Hepatocyte (in vitro differentiated cells): ENCODE measurements at regions not wholly inside any gene's neighbourhood (a gene's known extent, or its start where the extent isn't known, plus 50 kb on each side); places are given as distances from the start of the nearest gene placed in this dataset.

ENCODE experiments used
- DNase-seq: peaks from one replicate; pipeline ENCODE4 v3.0.0-alpha.2; 2016; ENCODE audit warnings: low spot score
- H2AFZ ChIP-seq: fragments of 200-600 bp; sonication (generic); 2 replicates; pipeline ENCODE4 v1.6.0; 2016; ENCODE audit warnings: antibody characterized with exemption, mild to moderate bottlenecking
- H3K27ac ChIP-seq: fragments of 200-600 bp; sonication (generic); 2 replicates; pipeline ENCODE4 v1.5.1; 2016; ENCODE audit warnings: mild to moderate bottlenecking
- H3K27me3 ChIP-seq: fragments of 200-600 bp; sonication (generic); 2 replicates; pipeline ENCODE4 v1.6.1; 2016
- H3K36me3 ChIP-seq: fragments of 200-600 bp; sonication (generic); replicated peaks from 2 replicates; pipeline ENCODE4 v1.5.1; 2016; ENCODE audit warnings: low read depth; ENCODE audit not compliant: insufficient read depth
- H3K4me1 ChIP-seq: fragments of 200-600 bp; sonication (generic); 2 replicates; pipeline ENCODE4 v1.5.1; 2016; ENCODE audit warnings: mild to moderate bottlenecking, moderate library complexity; ENCODE audit not compliant: insufficient read depth
- H3K4me2 ChIP-seq: fragments of 200-600 bp; sonication (generic); 2 replicates; pipeline ENCODE4 v1.6.0; 2016
- H3K4me3 ChIP-seq: fragments of 200-600 bp; sonication (generic); 2 replicates; pipeline ENCODE4 v1.5.1; 2016; ENCODE audit warnings: mild to moderate bottlenecking
- H3K79me2 ChIP-seq: fragments of 200-600 bp; sonication (generic); 2 replicates; pipeline ENCODE4 v1.6.0; 2017; ENCODE audit warnings: mild to moderate bottlenecking
- H3K9me2 ChIP-seq: fragments of 200-600 bp; sonication (generic); replicated peaks from 2 replicates; pipeline ENCODE4 v1.6.0; 2017; ENCODE audit warnings: mild to moderate bottlenecking; ENCODE audit not compliant: insufficient read depth
- H3K9me3 ChIP-seq: fragments of 200-600 bp; sonication (generic); 2 replicates; pipeline ENCODE4 v1.5.1; 2016; ENCODE audit warnings: low read depth, mild to moderate bottlenecking
- H4K20me1 ChIP-seq: fragments of 200-600 bp; sonication (generic); 2 replicates; pipeline ENCODE4 v1.6.0; 2016; ENCODE audit warnings: mild to moderate bottlenecking; ENCODE audit not compliant: insufficient read depth, poor library complexity, severe bottlenecking
- EZH2 ChIP-seq: fragments of 200-600 bp; sonication (generic); IDR thresholded peaks from 2 replicates; pipeline ENCODE4 v1.6.1; 2016; ENCODE audit warnings: antibody characterized with exemption, mild to moderate bottlenecking, borderline replicate concordance
- EZH2phosphoT487 ChIP-seq: fragments of 200-600 bp; sonication (generic); IDR thresholded peaks from one replicate; pipeline ENCODE4 v1.6.1; 2018; ENCODE audit warnings: antibody characterized with exemption, mild to moderate bottlenecking, low read depth, moderate library complexity; ENCODE audit not compliant: unreplicated experiment, severe bottlenecking
- WGBS: methylation state at CpG from one replicate; pipeline ENCODE4 v1.1.6; 2016; ENCODE audit warnings: low lambda C conversion rate; ENCODE audit errors: missing lambda C conversion rate; 5-methylcytosine and 5-hydroxymethylcytosine counted together
- TF ChIP-seq, protein P1 (sequence below): fragments of 200-600 bp; sonication (generic); IDR thresholded peaks from 2 replicates; pipeline ENCODE4 v1.5.1; 2016; ENCODE audit warnings: antibody characterized with exemption, mild to moderate bottlenecking; ENCODE audit not compliant: poor library complexity

- no peak for DNase-seq
- Histone ChIP-seq H3K79me2 (no peaks in the 10 kb centered on the region), H4K20me1 (no peaks in the 10 kb centered on the region), H3K27me3 (no peaks in the 10 kb centered on the region), H3K36me3 (no peaks in the 10 kb centered on the region), H3K4me1 (no peaks in the 10 kb centered on the region), H3K4me3 (no peak overlapping the region), H3K4me2 (no peak overlapping the region), H2AFZ (no peak overlapping the region), H3K9me2 (no peaks in the 10 kb centered on the region), H3K9me3 (no peaks in the 10 kb centered on the region), H3K27ac (no peak overlapping the region)
- TF ChIP-seq EZH2 = no peak
- TF ChIP-seq, protein P1, sequence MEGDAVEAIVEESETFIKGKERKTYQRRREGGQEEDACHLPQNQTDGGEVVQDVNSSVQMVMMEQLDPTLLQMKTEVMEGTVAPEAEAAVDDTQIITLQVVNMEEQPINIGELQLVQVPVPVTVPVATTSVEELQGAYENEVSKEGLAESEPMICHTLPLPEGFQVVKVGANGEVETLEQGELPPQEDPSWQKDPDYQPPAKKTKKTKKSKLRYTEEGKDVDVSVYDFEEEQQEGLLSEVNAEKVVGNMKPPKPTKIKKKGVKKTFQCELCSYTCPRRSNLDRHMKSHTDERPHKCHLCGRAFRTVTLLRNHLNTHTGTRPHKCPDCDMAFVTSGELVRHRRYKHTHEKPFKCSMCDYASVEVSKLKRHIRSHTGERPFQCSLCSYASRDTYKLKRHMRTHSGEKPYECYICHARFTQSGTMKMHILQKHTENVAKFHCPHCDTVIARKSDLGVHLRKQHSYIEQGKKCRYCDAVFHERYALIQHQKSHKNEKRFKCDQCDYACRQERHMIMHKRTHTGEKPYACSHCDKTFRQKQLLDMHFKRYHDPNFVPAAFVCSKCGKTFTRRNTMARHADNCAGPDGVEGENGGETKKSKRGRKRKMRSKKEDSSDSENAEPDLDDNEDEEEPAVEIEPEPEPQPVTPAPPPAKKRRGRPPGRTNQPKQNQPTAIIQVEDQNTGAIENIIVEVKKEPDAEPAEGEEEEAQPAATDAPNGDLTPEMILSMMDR = no peak
- 88% methylated on average over 1 of the region's 1 CpG for WGBS
These were observed 541.8 kb upstream of the SMIM31 start for GRCh38 chr4:164212134-164212533.

- no peaks in the 10 kb centered on the region for H3K27me3 ChIP-seq
- no peak overlapping the region for H3K27ac ChIP-seq
- no peak overlapping the region for H3K4me3 ChIP-seq
- TF ChIP-seq, protein P1 = no peak
- TF ChIP-seq EZH2 = no peak
- TF ChIP-seq EZH2phosphoT487 = no peak
- no peaks in the 10 kb centered on the region for H3K9me2 ChIP-seq
- H3K79me2 ChIP-seq = no peaks in the 10 kb centered on the region
- no peak overlapping the region for H2AFZ ChIP-seq
- WGBS = 70% methylated on average over 2 of the region's 2 CpGs
- no peaks in the 10 kb centered on the region for H3K36me3 ChIP-seq
- no peaks in the 10 kb centered on the region for H3K9me3 ChIP-seq
- no peak for DNase-seq
- H3K4me2 ChIP-seq = no peak overlapping the region
- no peaks in the 10 kb centered on the region for H4K20me1 ChIP-seq
- H3K4me1 ChIP-seq = no peaks in the 10 kb centered on the region
These were observed 541.2 kb upstream of the SMIM31 start for GRCh38 chr4:164212714-164213113.

DNA sequence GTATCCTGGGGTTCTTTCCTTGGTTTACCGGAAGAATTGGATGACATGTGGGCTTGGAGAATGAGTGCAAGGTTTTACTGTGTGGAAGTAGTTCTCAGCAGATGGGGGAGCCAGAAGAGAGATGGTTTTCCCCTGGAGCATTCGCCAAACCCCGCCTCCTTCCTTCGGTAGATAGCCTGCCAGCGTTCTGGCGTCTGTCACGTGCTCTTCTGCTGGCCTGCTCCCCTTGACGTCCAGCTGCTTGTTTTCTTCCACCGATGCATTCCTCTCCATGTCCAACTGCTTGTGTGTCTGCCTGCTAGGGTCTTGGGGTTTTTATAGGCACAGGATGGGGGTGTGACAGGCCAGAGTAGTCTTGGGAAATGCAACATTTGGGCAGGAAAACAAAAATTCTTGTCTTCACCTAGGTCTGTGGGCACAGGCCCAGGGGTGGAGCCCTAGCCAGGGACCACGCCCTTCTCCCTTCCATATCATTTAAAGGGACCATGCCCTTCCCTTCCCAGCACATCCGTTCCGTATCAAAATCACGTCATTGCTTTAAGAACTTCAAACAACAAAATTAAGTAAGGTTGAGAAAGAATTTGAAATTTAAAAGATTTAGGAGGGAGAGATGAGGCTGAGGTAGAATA is 538.7 kb upstream of the SMIM31 start:
- no peaks in the 10 kb centered on the region for H3K36me3 ChIP-seq
- H3K4me3 ChIP-seq = no peak overlapping the region
- no peaks in the 10 kb centered on the region for H4K20me1 ChIP-seq
- no peaks in the 10 kb centered on the region for H3K9me2 ChIP-seq
- WGBS = 88% methylated on average over 13 of the region's 13 CpGs
- H3K4me2 ChIP-seq = no peak overlapping the region
- no peak for DNase-seq
- H3K27ac ChIP-seq = no peak overlapping the region
- no peaks in the 10 kb centered on the region for H3K27me3 ChIP-seq
- no peaks in the 10 kb centered on the region for H3K9me3 ChIP-seq
- H3K79me2 ChIP-seq = no peaks in the 10 kb centered on the region
- H3K4me1 ChIP-seq = no peaks in the 10 kb centered on the region
- no peak overlapping the region for H2AFZ ChIP-seq
- TF ChIP-seq EZH2phosphoT487 (no peak), EZH2 (no peak)
- TF ChIP-seq, protein P1 = no peak

- H3K9me2 ChIP-seq = no peaks in the 10 kb centered on the region
- no peak overlapping the region for H3K4me3 ChIP-seq
- no peaks in the 10 kb centered on the region for H3K79me2 ChIP-seq
- no peaks in the 10 kb centered on the region for H3K4me1 ChIP-seq
- no peaks in the 10 kb centered on the region for H3K27me3 ChIP-seq
- DNase-seq = no peak
- TF ChIP-seq EZH2 = no peak
- TF ChIP-seq, protein P1 = no peak
- no peak for TF ChIP-seq EZH2phosphoT487
- no peaks in the 10 kb centered on the region for H3K9me3 ChIP-seq
- H2AFZ ChIP-seq = no peak overlapping the region
- no peak overlapping the region for H3K27ac ChIP-seq
- H3K36me3 ChIP-seq = no peaks in the 10 kb centered on the region
- H3K4me2 ChIP-seq = no peak overlapping the region
- no peaks in the 10 kb centered on the region for H4K20me1 ChIP-seq
- 84% methylated on average over 1 of the region's 1 CpG for WGBS
These were observed 532.3 kb upstream of the SMIM31 start for GRCh38 chr4:164221631-164222030.
